ENCODE measurements at regions not wholly inside any gene's neighbourhood (a gene's known extent, or its start where the extent isn't known, plus 50 kb on each side); places are given as distances from the start of the nearest gene placed in this dataset.

DNA sequence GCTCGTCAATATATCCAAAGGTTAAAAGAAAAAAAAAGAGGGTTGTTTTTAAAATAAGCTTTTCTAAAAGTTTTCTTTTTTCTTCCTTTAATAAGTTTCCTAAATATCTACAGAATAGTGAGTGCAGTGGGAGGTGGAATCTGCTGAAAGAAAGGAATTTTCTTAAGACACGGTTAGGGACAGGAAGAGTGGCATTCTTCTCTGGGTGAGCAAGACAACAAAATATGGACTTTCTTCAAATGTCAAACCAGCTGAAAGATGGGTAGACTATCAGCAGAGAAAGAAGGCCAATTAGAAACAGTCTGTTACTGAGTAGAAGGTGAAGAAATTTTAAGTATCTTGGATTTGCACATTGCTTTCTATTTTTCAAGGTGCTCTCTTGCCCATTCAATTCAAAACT is 222.7 kb upstream of the PIK3C3 start:
- TF ChIP-seq, protein P1, sequence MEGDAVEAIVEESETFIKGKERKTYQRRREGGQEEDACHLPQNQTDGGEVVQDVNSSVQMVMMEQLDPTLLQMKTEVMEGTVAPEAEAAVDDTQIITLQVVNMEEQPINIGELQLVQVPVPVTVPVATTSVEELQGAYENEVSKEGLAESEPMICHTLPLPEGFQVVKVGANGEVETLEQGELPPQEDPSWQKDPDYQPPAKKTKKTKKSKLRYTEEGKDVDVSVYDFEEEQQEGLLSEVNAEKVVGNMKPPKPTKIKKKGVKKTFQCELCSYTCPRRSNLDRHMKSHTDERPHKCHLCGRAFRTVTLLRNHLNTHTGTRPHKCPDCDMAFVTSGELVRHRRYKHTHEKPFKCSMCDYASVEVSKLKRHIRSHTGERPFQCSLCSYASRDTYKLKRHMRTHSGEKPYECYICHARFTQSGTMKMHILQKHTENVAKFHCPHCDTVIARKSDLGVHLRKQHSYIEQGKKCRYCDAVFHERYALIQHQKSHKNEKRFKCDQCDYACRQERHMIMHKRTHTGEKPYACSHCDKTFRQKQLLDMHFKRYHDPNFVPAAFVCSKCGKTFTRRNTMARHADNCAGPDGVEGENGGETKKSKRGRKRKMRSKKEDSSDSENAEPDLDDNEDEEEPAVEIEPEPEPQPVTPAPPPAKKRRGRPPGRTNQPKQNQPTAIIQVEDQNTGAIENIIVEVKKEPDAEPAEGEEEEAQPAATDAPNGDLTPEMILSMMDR (IDR thresholded peaks at IDR 0.05): no peak
- no peak for TF ChIP-seq POLR2A (IDR thresholded peaks at IDR 0.05)

Measured in Peyer's patch (tissue), 4 donors.